Neural cell (in vitro differentiated cells): ENCODE measurements at regions not wholly inside any gene's neighbourhood (a gene's known extent, or its start where the extent isn't known, plus 50 kb on each side); places are given as distances from the start of the nearest gene placed in this dataset.

Source experiments
- CTCF ChIP-seq: fragments of 450-650 bp; IDR thresholded peaks from 2 replicates; pipeline ENCODE4 v1.5.1; 2014; ENCODE audit warnings: antibody characterized with exemption, mild to moderate bottlenecking, moderate library complexity; ENCODE audit not compliant: poor library complexity, severe bottlenecking
- EP300 ChIP-seq: fragments of 450-650 bp; conservative IDR thresholded peaks from 2 replicates; pipeline ENCODE4 v1.6.1; 2014; ENCODE audit warnings: antibody characterized with exemption, mild to moderate bottlenecking, moderate library complexity; ENCODE audit not compliant: poor library complexity, severe bottlenecking
- EZH2 ChIP-seq: fragments of 200-600, 300-800 bp; shearing (Covaris generic), sonication (generic); IDR thresholded peaks from 2 replicates; pipeline ENCODE4 v1.6.1; 2014; ENCODE audit warnings: antibody characterized with exemption, low read length, borderline replicate concordance, mild to moderate bottlenecking; ENCODE audit not compliant: insufficient read depth, poor library complexity, severe bottlenecking
- POLR2AphosphoS5 ChIP-seq: IDR thresholded peaks from 2 replicates; pipeline ENCODE4 v1.6.1; 2012

DNA sequence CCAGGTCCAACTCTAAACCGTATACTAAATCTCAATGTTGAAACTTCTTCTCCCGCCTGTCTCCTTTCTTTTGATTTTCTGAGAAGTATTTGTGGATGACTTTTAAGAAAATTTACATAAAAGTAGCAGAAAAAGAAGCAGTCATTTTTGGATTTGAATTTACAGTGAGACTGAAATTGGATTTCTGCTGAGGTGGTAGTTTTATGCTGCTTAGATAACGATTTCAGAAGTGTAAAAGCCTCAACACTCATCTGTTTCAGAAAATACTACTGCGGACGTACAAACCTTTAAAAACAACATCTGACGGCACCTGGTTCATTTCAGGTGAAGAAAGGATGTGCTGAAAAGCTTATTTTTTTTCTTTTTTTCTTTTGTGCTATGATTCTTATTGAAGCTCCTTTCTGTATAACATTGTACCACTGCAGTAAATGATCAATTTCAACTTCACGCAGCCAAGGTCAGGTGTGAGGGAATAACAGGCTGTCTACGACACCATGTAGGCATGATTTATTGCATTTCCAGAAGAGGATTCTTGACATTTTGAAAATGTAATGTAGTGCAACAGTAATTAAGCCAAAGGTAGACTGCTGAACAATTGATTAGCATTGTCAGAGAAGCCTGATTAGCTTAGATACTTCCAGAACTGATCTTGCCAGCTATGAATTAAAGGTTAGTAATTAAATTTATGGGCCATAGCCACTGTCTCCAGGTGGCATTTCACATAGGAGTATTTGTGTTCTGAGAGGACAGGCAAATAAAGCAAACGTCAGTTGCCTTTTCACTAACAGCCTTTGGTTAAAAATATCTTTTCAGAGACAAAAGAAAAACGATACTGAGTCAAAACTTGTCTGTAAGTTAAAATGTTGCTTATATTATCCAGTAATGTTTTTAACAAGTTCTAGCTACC lies 134.6 kb upstream of the KBTBD8 start:
- TF ChIP-seq CTCF (no peak), POLR2AphosphoS5 (no peak), EZH2 (no peak), EP300 (no peak)
